Choroid plexus epithelial cell (primary cell): ENCODE measurements at regions not wholly inside any gene's neighbourhood (a gene's known extent, or its start where the extent isn't known, plus 50 kb on each side); places are given as distances from the start of the nearest gene placed in this dataset.

Source experiments
- DNase-seq: peaks from one replicate; pipeline ENCODE4 v3.0.0-alpha.2; 2010; ENCODE audit warnings: low read depth
- H3K4me3 ChIP-seq: 2 replicates; pipeline ENCODE4 v1.5.1; 2011; ENCODE audit warnings: low read depth, mild to moderate bottlenecking, control low read depth, low read length, moderate library complexity
- TF ChIP-seq, protein P1 (sequence below): conservative IDR thresholded peaks from 2 replicates; pipeline ENCODE4 v1.5.1; 2011; ENCODE audit warnings: low read depth, mild to moderate bottlenecking, control low read depth, inconsistent platforms, low read length, moderate library complexity

DNA sequence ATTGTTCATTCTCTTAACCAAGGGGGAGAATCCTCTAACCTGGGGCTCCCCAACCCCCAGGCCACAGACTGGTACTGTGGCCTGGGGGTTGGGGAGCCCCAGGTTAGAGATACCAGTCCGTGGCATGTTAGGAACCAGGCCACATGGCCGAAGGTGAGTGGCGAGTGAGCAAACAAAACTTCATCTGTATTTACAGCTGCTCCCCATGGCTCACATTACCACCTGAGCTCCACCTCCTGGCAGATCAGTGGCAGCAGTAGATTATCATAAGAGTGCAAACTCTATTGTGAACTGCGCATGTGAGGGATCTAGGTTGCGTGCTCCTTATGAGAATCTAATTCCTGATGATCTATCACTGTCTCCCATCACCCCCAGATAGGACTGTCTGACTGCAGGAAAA lies 957.2 kb upstream of the PRKX start:
- DNase-seq, result no peak

DNA sequence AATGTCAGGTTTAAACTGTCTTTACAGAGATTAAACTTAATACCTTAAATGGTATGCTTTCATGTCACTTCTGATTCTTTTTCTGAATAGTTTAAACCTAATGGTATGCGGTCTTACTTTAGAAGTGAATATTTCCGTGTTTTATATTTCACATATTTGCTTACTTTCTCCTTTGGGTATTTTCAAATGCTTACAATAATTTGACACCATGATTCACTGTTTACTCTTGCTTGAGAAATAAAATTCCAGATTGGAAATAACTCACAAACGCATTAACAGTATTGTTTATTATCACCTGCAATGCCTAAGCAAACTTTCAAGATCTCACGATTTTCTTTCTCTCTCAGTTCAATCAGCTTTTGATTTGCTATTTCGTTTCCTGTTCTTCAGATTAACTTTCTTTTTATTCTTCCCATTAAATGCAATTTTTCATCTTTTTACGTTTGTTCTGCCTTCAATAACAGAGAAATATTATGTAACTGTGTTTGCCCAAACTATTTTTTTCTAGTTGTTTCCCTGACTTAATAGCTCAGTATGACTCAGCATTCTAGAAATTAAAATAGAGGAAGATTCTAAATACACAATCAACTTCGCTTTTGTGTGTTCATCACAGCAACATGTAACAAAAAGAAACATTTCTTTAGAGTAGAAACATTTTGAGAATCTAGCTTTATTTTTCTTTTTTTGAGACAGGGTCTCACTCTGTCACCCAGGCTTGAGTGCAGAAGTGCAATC lies 955.5 kb upstream of the PRKX start:
- H3K4me3 ChIP-seq, result no peak overlapping the region
- DNase-seq, result no peak
- TF ChIP-seq, protein P1, sequence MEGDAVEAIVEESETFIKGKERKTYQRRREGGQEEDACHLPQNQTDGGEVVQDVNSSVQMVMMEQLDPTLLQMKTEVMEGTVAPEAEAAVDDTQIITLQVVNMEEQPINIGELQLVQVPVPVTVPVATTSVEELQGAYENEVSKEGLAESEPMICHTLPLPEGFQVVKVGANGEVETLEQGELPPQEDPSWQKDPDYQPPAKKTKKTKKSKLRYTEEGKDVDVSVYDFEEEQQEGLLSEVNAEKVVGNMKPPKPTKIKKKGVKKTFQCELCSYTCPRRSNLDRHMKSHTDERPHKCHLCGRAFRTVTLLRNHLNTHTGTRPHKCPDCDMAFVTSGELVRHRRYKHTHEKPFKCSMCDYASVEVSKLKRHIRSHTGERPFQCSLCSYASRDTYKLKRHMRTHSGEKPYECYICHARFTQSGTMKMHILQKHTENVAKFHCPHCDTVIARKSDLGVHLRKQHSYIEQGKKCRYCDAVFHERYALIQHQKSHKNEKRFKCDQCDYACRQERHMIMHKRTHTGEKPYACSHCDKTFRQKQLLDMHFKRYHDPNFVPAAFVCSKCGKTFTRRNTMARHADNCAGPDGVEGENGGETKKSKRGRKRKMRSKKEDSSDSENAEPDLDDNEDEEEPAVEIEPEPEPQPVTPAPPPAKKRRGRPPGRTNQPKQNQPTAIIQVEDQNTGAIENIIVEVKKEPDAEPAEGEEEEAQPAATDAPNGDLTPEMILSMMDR, result no peak

More for the DNA sequence above, 957.2 kb upstream of the PRKX start:
- H3K4me3 ChIP-seq, result no peak overlapping the region
- TF ChIP-seq, protein P1, result no peak

DNA sequence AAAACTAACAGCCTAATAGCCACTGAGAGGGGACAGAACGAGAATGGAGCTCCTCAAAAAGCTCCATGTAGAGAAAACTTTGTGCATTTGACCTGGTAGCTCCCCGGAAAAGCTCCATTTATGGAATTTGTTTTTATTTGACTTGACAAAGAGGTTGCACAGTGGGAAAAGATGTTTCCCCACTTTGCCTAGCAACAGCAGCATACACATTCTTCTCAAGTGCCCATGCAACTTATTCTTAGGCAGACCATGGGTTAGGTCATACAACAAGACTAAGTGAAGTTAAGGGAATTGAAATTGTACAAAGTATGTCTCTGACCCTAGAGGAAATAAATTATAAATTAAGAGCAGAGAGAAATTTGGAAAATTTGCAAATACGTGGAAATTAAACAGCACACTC lies 949.6 kb upstream of the PRKX start:
- H3K4me3 ChIP-seq, result no peak overlapping the region
- DNase-seq, result no peak
- TF ChIP-seq, protein P1, result no peak

DNA sequence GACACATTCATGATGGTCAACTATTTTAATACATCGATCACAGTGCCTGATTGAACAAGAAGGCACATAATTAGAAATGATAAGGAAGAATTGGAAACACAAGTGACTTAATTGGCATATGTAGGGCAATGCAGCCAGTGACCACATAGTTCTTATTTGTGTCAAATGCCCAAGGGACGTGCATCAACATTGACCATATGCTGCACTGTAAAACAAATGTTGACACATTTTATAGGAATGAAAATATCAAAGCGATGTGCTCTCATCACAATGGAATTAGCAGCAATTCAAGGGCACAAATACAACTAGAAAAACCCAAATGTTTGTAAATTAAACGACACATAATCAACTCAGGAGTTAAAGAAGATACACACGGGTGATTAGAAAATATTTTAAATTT lies 948.3 kb upstream of the PRKX start:
- TF ChIP-seq, protein P1, result no peak
- H3K4me3 ChIP-seq, result no peak overlapping the region
- DNase-seq, result no peak

DNA sequence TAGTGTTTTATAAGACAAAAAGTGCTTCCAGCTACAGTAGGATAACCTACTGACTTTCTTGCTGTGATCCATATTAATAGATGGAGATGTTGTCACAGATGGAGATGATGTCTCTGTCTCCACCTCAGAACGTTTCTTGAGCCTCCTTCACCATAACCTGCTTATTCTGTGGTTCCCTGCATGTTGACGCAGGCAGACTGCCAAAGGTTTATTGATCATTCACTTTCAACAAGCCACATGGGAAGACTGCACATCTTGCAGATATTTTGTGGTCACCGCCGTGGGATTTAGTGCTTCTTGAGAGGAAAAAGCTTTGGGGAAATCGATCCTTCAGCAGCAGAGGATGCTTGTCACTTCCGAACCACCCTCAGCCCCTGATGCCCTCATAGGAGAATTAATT lies 943.0 kb upstream of the PRKX start:
- TF ChIP-seq, protein P1, result no peak
- no peak overlapping the region for H3K4me3 ChIP-seq
- no peak for DNase-seq

DNA sequence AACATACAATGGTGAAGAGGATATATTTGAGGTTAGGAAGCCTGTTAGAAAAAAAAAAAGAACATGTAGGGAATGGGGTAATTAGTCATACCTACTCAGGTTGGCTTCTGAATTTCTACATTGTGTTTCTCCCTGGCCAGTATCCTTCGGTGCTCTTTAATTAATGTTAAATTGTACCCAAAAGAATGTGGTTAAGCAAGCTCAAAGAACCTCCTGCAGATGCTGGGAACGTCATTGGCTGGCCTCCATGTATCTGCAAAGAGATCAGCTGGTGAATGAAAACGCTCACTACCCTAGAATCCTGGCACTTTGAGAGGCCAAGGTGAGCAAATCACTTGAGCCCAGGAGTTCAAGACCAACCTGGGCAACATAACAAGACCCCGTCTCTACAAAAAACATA lies 942.3 kb upstream of the PRKX start:
- TF ChIP-seq, protein P1, result no peak
- H3K4me3 ChIP-seq, result no peak overlapping the region

DNA sequence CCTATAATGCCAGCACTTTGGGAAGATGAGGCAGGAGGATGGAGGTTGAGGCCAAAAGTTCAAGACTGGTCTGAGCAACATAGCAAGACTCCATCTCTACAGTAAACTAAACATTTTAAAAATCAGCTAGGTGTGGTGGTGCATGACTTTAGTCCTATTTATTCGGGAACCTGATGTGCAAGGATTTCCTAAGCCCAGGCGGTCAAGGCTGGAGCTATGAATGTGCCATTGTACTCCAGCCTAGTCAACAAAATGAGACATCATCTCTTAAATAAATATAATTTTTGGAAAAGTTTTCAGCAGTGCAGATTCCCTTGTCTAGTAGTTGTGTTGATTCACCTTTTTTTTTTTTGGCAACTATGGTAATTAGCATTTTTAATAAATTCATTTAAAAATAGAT lies 928.7 kb upstream of the PRKX start:
- no peak overlapping the region for H3K4me3 ChIP-seq
- no peak for DNase-seq
- TF ChIP-seq, protein P1, result no peak

More for the DNA sequence above, 942.3 kb upstream of the PRKX start:
- DNase-seq, result no peak
